WTC11 (cell line): ENCODE measurements at regions not wholly inside any gene's neighbourhood (a gene's known extent, or its start where the extent isn't known, plus 50 kb on each side); places are given as distances from the start of the nearest gene placed in this dataset.

Source experiments
- ATAC-seq: fragments of 200-7000 bp; cut with Tn5 transposase; 2 replicates; pipeline ENCODE4 v1.10.0; 2021; ENCODE audit warnings: mild to moderate bottlenecking, moderate library complexity
- CTCF ChIA-PET: fragments of 300-600 bp; sonication (Branson Sonifier 250); formaldehyde crosslinking; loops from one replicate; lab custom pipeline; 2021; ENCODE audit warnings: antibody characterized with exemption; lab: Charles Lee
- POLR2A ChIA-PET: fragments of 350-600 bp; sonication (Branson Sonifier 250); formaldehyde crosslinking; loops from one replicate; lab custom pipeline; 2021; ENCODE audit warnings: antibody characterized with exemption; lab: Charles Lee
- DNase-seq: peaks from one replicate; pipeline ENCODE4 v3.0.0; 2021; ENCODE audit warnings: low spot score
- H3K27ac Mint-ChIP-seq: 2 replicates; pipeline ENCODE4 v1.8.0; 2021; ENCODE audit warnings: mixed read lengths
- H3K27me3 Mint-ChIP-seq: 2 replicates; pipeline ENCODE4 v1.8.0; 2021; ENCODE audit warnings: low read depth, mild to moderate bottlenecking, moderate library complexity, mixed read lengths
- H3K36me3 Mint-ChIP-seq: 2 replicates; pipeline ENCODE4 v1.8.0; 2021; ENCODE audit warnings: mixed read lengths
- H3K4me1 Mint-ChIP-seq: 2 replicates; pipeline ENCODE4 v1.8.0; 2022; ENCODE audit warnings: mixed read lengths
- H3K4me3 Mint-ChIP-seq: 2 replicates; pipeline ENCODE4 v1.8.0; 2021; ENCODE audit warnings: mild to moderate bottlenecking, moderate library complexity, mixed read lengths
- H3K9me3 Mint-ChIP-seq: 2 replicates; pipeline ENCODE4 v1.8.0; 2021; ENCODE audit warnings: mixed read lengths
- ATF1 ChIP-seq: sonication (generic); formaldehyde crosslinking; IDR thresholded peaks from 2 replicates; pipeline ENCODE4 v1.8.1; 2023; ENCODE audit warnings: mild to moderate bottlenecking, moderate library complexity, missing genetic modification reagents
- CBFB ChIP-seq: sonication (generic); formaldehyde crosslinking; IDR thresholded peaks from 2 replicates; pipeline ENCODE4 v1.8.1; 2022; ENCODE audit warnings: mild to moderate bottlenecking, low read depth, missing genetic modification reagents
- FOXK1 ChIP-seq: sonication (generic); formaldehyde crosslinking; IDR thresholded peaks from 2 replicates; pipeline ENCODE4 v1.8.0; 2022; ENCODE audit warnings: mild to moderate bottlenecking, moderate library complexity, missing genetic modification reagents
- FOXP1 ChIP-seq: sonication (generic); formaldehyde crosslinking; IDR thresholded peaks from 2 replicates; pipeline ENCODE4 v1.8.0; 2022; ENCODE audit warnings: missing genetic modification reagents, mild to moderate bottlenecking, moderate library complexity, borderline replicate concordance
- HMGA2 ChIP-seq: fragments of 250-450 bp; sonication (Bioruptor Pico); IDR thresholded peaks from 2 replicates; pipeline ENCODE4 v1.4.0; 2021; ENCODE audit warnings: mild to moderate bottlenecking, moderate library complexity
- IRF2 ChIP-seq: sonication (generic); formaldehyde crosslinking; IDR thresholded peaks from 2 replicates; pipeline ENCODE4 v1.8.0; 2022; ENCODE audit warnings: low read depth, missing genetic modification reagents, borderline replicate concordance
- JUN ChIP-seq: sonication (generic); formaldehyde crosslinking; IDR thresholded peaks from 2 replicates; pipeline ENCODE4 v1.8.0; 2023; ENCODE audit warnings: mild to moderate bottlenecking, missing genetic modification reagents
- OVOL2 ChIP-seq: fragments of 250-450 bp; sonication (Bioruptor Pico); IDR thresholded peaks from 2 replicates; pipeline ENCODE4 v1.9.0; 2021; ENCODE audit warnings: mild to moderate bottlenecking, borderline replicate concordance
- SMAD3 ChIP-seq: sonication (generic); formaldehyde crosslinking; IDR thresholded peaks from 2 replicates; pipeline ENCODE4 v1.8.0; 2022; ENCODE audit warnings: missing genetic modification reagents, mild to moderate bottlenecking, borderline replicate concordance
- SMAD4 ChIP-seq: sonication (generic); formaldehyde crosslinking; IDR thresholded peaks from 2 replicates; pipeline ENCODE4 v1.8.0; 2022; ENCODE audit warnings: mild to moderate bottlenecking, missing genetic modification reagents
- ZNF138 ChIP-seq: sonication (generic); formaldehyde crosslinking; conservative IDR thresholded peaks from 2 replicates; pipeline ENCODE4 v1.8.1; 2022; ENCODE audit warnings: mild to moderate bottlenecking, moderate library complexity, missing genetic modification reagents
- ZNF263 ChIP-seq: sonication (generic); formaldehyde crosslinking; IDR thresholded peaks from 2 replicates; pipeline ENCODE4 v1.8.1; 2022; ENCODE audit warnings: low read depth, mild to moderate bottlenecking, moderate library complexity, missing genetic modification reagents
- ZNF423 ChIP-seq: fragments of 250-450 bp; sonication (Bioruptor Pico); IDR thresholded peaks from 2 replicates; pipeline ENCODE4 v2.1.2; 2022; ENCODE audit warnings: mild to moderate bottlenecking, moderate library complexity
- TF ChIP-seq, protein P1 (sequence below): sonication (generic); formaldehyde crosslinking; IDR thresholded peaks from 2 replicates; pipeline ENCODE4 v1.8.0; 2023; ENCODE audit warnings: missing genetic modification reagents, mild to moderate bottlenecking, borderline replicate concordance
- TF ChIP-seq, protein P2 (sequence below): sonication (generic); formaldehyde crosslinking; IDR thresholded peaks from 2 replicates; pipeline ENCODE4 v1.8.1; 2022; ENCODE audit warnings: mild to moderate bottlenecking, moderate library complexity, missing genetic modification reagents
- TF ChIP-seq, protein P3 (sequence below): sonication (generic); formaldehyde crosslinking; IDR thresholded peaks from 2 replicates; pipeline ENCODE4 v1.8.1; 2023; ENCODE audit warnings: mild to moderate bottlenecking, missing genetic modification reagents, moderate library complexity
- TF ChIP-seq, protein P4 (sequence below): fragments of 250-450 bp; sonication (Bioruptor Pico); IDR thresholded peaks from 2 replicates; pipeline ENCODE4 v1.9.0; 2021; ENCODE audit warnings: mild to moderate bottlenecking
- TF ChIP-seq, protein P5 (sequence below): sonication (generic); formaldehyde crosslinking; conservative IDR thresholded peaks from 2 replicates; pipeline ENCODE4 v1.8.1; 2022; ENCODE audit warnings: mild to moderate bottlenecking, missing genetic modification reagents
- TF ChIP-seq, protein P6 (sequence below): sonication (generic); formaldehyde crosslinking; IDR thresholded peaks from 2 replicates; pipeline ENCODE4 v1.8.1; 2022; ENCODE audit warnings: low read depth, mild to moderate bottlenecking, moderate library complexity, missing genetic modification reagents, borderline replicate concordance

DNA sequence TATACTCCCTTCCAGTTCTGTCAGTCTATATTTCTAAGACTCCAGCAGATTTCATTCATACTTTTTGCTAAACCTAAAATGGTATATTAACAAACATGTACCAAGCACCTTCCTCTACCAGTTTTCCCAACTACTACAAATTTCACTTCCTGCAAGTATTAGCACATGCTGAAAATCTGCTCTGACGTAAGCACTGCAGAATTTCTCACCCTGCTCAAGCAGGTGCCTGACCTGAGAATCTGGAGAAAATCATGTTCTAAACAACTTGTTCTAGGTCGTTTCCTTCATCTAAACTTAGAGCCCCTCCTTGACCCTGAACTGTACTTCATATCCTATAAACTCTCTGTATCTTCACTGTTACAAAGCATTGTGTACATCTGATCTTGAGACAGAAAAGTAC, 380.7 kb upstream of the NOCT start (continued):
- TF ChIP-seq, protein P1, sequence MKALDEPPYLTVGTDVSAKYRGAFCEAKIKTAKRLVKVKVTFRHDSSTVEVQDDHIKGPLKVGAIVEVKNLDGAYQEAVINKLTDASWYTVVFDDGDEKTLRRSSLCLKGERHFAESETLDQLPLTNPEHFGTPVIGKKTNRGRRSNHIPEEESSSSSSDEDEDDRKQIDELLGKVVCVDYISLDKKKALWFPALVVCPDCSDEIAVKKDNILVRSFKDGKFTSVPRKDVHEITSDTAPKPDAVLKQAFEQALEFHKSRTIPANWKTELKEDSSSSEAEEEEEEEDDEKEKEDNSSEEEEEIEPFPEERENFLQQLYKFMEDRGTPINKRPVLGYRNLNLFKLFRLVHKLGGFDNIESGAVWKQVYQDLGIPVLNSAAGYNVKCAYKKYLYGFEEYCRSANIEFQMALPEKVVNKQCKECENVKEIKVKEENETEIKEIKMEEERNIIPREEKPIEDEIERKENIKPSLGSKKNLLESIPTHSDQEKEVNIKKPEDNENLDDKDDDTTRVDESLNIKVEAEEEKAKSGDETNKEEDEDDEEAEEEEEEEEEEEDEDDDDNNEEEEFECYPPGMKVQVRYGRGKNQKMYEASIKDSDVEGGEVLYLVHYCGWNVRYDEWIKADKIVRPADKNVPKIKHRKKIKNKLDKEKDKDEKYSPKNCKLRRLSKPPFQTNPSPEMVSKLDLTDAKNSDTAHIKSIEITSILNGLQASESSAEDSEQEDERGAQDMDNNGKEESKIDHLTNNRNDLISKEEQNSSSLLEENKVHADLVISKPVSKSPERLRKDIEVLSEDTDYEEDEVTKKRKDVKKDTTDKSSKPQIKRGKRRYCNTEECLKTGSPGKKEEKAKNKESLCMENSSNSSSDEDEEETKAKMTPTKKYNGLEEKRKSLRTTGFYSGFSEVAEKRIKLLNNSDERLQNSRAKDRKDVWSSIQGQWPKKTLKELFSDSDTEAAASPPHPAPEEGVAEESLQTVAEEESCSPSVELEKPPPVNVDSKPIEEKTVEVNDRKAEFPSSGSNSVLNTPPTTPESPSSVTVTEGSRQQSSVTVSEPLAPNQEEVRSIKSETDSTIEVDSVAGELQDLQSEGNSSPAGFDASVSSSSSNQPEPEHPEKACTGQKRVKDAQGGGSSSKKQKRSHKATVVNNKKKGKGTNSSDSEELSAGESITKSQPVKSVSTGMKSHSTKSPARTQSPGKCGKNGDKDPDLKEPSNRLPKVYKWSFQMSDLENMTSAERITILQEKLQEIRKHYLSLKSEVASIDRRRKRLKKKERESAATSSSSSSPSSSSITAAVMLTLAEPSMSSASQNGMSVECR (CRISPR knock-in tag): no peak
- TF ChIP-seq, protein P2, sequence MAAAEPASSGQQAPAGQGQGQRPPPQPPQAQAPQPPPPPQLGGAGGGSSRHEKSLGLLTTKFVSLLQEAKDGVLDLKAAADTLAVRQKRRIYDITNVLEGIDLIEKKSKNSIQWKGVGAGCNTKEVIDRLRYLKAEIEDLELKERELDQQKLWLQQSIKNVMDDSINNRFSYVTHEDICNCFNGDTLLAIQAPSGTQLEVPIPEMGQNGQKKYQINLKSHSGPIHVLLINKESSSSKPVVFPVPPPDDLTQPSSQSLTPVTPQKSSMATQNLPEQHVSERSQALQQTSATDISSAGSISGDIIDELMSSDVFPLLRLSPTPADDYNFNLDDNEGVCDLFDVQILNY (CRISPR knock-in tag): no peak
- no peak for TF ChIP-seq FOXK1 (CRISPR knock-in tag)
- TF ChIP-seq, all 79 proteins: peak for 0

DNA sequence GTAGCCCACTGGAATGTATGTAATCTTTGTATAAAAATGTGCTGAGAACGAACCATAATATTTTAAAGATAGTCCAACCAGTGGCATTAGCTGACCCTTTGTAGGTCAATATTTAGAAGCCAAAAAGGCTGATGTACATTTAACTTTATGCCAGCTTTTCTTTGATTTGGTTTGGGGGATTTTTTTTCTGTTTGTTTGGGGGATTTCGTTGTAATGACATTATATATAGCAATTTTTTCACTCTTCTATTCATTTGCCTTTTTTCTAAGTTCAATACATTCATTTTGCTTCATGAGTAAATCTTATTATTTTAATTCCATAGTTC, 382.0 kb upstream of the NOCT start:
- Mint-ChIP-seq H3K36me3 (no peaks in the 10 kb centered on the region; the same call in 1 of the 2 replicates), H3K4me1 (peaks cover 20% of the 10 kb centered on the region), H3K9me3 (peaks cover 10% of the 10 kb centered on the region; the same call in 1 of the 2 replicates), H3K4me3 (no peak overlapping the region), H3K27ac (no peak overlapping the region), H3K27me3 (no peaks in the 10 kb centered on the region; the same call in 1 of the 2 replicates)
- DNase-seq (no peak), ATAC-seq (no peak)
- ChIA-PET CTCF (no interaction called here), POLR2A (no interaction called here)
- TF ChIP-seq OVOL2 (CRISPR knock-in tag): no peak

DNA sequence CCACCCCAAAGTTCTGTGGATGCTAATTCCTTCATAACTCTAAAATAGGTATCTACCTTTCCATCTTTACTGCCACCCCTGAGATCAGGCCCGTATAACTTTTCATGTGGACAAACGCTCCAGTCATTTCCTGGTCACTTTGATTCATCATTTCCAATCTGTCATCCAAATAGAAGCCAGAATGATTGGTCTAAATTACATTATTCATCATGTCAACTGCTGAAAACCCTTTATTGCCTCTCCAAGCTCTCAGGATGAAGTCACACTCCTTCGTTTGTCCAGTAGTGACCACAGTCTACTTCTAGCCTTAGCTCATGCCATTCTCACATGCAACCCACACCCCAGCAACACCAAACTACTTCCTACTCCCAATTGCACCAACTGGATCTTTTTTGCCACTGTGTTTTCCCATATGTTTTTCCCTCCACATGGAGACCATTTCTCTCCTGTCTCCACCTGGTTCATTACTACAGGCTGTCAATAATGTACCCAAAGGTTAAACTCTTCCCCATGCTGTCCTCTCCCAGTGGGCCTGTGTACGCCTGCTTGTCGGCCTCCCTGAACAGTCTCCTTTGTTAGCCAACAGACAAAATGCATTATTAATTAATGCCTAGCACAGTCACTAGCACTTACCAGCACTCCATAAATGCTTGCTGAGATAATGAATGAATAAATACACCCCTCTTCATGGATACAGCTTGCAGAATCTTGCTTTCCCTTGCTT, 382.6 kb upstream of the NOCT start:
- H3K4me1 Mint-ChIP-seq: peaks cover 20% of the 10 kb centered on the region
- ChIA-PET CTCF (no interaction called here), POLR2A (no interaction called here)
- H3K4me3 Mint-ChIP-seq: no peak overlapping the region
- TF ChIP-seq, protein P3, sequence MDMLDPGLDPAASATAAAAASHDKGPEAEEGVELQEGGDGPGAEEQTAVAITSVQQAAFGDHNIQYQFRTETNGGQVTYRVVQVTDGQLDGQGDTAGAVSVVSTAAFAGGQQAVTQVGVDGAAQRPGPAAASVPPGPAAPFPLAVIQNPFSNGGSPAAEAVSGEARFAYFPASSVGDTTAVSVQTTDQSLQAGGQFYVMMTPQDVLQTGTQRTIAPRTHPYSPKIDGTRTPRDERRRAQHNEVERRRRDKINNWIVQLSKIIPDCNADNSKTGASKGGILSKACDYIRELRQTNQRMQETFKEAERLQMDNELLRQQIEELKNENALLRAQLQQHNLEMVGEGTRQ (CRISPR knock-in tag): no peak
- TF ChIP-seq FOXK1 (CRISPR knock-in tag): no peak
- no peaks in the 10 kb centered on the region; the same call in 1 of the 2 replicates for H3K27me3 Mint-ChIP-seq
- H3K27ac Mint-ChIP-seq: no peak overlapping the region
- H3K36me3 Mint-ChIP-seq: no peaks in the 10 kb centered on the region; the same call in 1 of the 2 replicates
- no peak for DNase-seq
- peaks cover 10% of the 10 kb centered on the region; the same call in 1 of the 2 replicates for H3K9me3 Mint-ChIP-seq
- ATAC-seq: no peak

DNA sequence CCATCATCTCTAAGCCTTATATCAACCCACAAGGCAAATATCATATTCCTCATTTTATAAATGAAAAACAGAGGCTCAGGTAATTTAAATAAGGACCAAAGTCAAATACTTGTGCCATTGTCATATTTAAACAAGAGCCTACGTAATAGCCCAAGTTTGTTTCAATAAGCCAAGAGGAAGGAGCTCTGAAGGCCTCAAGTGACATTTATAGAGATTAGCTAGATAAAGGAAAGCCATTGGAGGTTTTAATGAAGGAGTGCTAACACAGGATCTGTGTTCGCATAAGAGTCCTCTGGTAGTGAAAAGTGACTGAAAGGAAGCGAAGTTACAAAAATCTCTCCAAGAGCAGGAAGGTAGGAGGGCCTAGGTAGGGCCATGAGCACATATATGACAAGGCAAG, 384.9 kb upstream of the NOCT start:
- DNase-seq: no peak
- no peak for ATAC-seq
- no peak overlapping the region for H3K4me3 Mint-ChIP-seq
- peaks cover 20% of the 10 kb centered on the region for H3K4me1 Mint-ChIP-seq
- TF ChIP-seq FOXP1 (CRISPR knock-in tag) (no peak), SMAD4 (CRISPR knock-in tag) (no peak), SMAD3 (CRISPR knock-in tag) (no peak), ZNF423 (CRISPR knock-in tag) (no peak), CBFB (CRISPR knock-in tag) (no peak), ZNF138 (CRISPR knock-in tag) (no peak), JUN (CRISPR knock-in tag) (no peak), FOXK1 (CRISPR knock-in tag) (no peak), IRF2 (CRISPR knock-in tag) (no peak), ATF1 (CRISPR knock-in tag) (no peak), ZNF263 (CRISPR knock-in tag) (no peak), HMGA2 (CRISPR knock-in tag) (no peak)
- TF ChIP-seq, protein P4, sequence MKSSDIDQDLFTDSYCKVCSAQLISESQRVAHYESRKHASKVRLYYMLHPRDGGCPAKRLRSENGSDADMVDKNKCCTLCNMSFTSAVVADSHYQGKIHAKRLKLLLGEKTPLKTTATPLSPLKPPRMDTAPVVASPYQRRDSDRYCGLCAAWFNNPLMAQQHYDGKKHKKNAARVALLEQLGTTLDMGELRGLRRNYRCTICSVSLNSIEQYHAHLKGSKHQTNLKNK: no peak
- TF ChIP-seq, protein P3 (CRISPR knock-in tag): no peak
- TF ChIP-seq, protein P5, sequence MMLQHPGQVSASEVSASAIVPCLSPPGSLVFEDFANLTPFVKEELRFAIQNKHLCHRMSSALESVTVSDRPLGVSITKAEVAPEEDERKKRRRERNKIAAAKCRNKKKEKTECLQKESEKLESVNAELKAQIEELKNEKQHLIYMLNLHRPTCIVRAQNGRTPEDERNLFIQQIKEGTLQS (CRISPR knock-in tag): no peak
- TF ChIP-seq, protein P6, sequence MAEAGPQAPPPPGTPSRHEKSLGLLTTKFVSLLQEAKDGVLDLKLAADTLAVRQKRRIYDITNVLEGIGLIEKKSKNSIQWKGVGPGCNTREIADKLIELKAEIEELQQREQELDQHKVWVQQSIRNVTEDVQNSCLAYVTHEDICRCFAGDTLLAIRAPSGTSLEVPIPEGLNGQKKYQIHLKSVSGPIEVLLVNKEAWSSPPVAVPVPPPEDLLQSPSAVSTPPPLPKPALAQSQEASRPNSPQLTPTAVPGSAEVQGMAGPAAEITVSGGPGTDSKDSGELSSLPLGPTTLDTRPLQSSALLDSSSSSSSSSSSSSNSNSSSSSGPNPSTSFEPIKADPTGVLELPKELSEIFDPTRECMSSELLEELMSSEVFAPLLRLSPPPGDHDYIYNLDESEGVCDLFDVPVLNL (CRISPR knock-in tag): no peak
- no peaks in the 10 kb centered on the region; the same call in 1 of the 2 replicates for H3K36me3 Mint-ChIP-seq
- H3K9me3 Mint-ChIP-seq: peaks cover 10% of the 10 kb centered on the region; the same call in 1 of the 2 replicates
- no peak overlapping the region for H3K27ac Mint-ChIP-seq
- no peaks in the 10 kb centered on the region; the same call in 1 of the 2 replicates for H3K27me3 Mint-ChIP-seq
- POLR2A ChIA-PET: no interaction called here
- CTCF ChIA-PET: no interaction called here
